ENCODE measurements at regions not wholly inside any gene's neighbourhood (a gene's known extent, or its start where the extent isn't known, plus 50 kb on each side); places are given as distances from the start of the nearest gene placed in this dataset.

DNA sequence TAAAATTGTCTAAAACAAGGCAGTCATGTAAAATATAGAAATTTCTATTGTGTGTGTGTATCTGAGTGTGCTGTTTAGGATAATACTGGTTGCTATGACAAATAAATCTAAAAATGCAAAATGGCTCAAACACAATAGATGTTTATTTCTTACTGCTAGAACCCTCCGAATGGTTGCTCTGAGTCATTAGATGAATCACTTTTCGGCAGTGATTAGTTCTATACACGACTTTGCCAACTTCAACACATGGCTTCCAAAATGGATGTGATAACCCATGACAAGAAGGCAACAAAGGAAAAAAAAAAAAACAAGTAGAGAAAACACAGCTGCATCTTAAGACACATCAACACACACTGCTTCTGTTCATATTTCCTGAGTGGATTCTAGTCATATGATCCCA lies 729.2 kb downstream of the AACS start:
- Mint-ChIP-seq H3K27ac (no peak overlapping the region), H3K27me3 (ENCODE audit: insufficient read depth, low read depth, poor library complexity) (peaks cover 2% of the 10 kb centered on the region)

More for the DNA sequence above, 729.2 kb downstream of the AACS start:
- H3K27me3 ChIP-seq (ENCODE audit: insufficient read depth), result no peaks in the 10 kb centered on the region
- TF ChIP-seq ZNF114 (CRISPR knock-in tag; IDR thresholded peaks at IDR 0.05) (no peak), EZH2 (IDR thresholded peaks at IDR 0.05; ENCODE audit: low read depth, unreplicated experiment) (no peak), NANOG (IDR thresholded peaks at IDR 0.05; ENCODE audit: borderline replicate concordance) (no peak), STAT1 (IDR thresholded peaks at IDR 0.05; ENCODE audit: unreplicated experiment) (no peak), ZNF331 (CRISPR knock-in tag; IDR thresholded peaks at IDR 0.05; ENCODE audit: low read depth) (no peak), EZH2phosphoT487 (IDR thresholded peaks at IDR 0.05; ENCODE audit: unreplicated experiment) (no peak)
- TF ChIP-seq, protein P1, sequence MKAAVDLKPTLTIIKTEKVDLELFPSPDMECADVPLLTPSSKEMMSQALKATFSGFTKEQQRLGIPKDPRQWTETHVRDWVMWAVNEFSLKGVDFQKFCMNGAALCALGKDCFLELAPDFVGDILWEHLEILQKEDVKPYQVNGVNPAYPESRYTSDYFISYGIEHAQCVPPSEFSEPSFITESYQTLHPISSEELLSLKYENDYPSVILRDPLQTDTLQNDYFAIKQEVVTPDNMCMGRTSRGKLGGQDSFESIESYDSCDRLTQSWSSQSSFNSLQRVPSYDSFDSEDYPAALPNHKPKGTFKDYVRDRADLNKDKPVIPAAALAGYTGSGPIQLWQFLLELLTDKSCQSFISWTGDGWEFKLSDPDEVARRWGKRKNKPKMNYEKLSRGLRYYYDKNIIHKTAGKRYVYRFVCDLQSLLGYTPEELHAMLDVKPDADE (IDR thresholded peaks at IDR 0.05), result no peak
- TF ChIP-seq, protein P2, sequence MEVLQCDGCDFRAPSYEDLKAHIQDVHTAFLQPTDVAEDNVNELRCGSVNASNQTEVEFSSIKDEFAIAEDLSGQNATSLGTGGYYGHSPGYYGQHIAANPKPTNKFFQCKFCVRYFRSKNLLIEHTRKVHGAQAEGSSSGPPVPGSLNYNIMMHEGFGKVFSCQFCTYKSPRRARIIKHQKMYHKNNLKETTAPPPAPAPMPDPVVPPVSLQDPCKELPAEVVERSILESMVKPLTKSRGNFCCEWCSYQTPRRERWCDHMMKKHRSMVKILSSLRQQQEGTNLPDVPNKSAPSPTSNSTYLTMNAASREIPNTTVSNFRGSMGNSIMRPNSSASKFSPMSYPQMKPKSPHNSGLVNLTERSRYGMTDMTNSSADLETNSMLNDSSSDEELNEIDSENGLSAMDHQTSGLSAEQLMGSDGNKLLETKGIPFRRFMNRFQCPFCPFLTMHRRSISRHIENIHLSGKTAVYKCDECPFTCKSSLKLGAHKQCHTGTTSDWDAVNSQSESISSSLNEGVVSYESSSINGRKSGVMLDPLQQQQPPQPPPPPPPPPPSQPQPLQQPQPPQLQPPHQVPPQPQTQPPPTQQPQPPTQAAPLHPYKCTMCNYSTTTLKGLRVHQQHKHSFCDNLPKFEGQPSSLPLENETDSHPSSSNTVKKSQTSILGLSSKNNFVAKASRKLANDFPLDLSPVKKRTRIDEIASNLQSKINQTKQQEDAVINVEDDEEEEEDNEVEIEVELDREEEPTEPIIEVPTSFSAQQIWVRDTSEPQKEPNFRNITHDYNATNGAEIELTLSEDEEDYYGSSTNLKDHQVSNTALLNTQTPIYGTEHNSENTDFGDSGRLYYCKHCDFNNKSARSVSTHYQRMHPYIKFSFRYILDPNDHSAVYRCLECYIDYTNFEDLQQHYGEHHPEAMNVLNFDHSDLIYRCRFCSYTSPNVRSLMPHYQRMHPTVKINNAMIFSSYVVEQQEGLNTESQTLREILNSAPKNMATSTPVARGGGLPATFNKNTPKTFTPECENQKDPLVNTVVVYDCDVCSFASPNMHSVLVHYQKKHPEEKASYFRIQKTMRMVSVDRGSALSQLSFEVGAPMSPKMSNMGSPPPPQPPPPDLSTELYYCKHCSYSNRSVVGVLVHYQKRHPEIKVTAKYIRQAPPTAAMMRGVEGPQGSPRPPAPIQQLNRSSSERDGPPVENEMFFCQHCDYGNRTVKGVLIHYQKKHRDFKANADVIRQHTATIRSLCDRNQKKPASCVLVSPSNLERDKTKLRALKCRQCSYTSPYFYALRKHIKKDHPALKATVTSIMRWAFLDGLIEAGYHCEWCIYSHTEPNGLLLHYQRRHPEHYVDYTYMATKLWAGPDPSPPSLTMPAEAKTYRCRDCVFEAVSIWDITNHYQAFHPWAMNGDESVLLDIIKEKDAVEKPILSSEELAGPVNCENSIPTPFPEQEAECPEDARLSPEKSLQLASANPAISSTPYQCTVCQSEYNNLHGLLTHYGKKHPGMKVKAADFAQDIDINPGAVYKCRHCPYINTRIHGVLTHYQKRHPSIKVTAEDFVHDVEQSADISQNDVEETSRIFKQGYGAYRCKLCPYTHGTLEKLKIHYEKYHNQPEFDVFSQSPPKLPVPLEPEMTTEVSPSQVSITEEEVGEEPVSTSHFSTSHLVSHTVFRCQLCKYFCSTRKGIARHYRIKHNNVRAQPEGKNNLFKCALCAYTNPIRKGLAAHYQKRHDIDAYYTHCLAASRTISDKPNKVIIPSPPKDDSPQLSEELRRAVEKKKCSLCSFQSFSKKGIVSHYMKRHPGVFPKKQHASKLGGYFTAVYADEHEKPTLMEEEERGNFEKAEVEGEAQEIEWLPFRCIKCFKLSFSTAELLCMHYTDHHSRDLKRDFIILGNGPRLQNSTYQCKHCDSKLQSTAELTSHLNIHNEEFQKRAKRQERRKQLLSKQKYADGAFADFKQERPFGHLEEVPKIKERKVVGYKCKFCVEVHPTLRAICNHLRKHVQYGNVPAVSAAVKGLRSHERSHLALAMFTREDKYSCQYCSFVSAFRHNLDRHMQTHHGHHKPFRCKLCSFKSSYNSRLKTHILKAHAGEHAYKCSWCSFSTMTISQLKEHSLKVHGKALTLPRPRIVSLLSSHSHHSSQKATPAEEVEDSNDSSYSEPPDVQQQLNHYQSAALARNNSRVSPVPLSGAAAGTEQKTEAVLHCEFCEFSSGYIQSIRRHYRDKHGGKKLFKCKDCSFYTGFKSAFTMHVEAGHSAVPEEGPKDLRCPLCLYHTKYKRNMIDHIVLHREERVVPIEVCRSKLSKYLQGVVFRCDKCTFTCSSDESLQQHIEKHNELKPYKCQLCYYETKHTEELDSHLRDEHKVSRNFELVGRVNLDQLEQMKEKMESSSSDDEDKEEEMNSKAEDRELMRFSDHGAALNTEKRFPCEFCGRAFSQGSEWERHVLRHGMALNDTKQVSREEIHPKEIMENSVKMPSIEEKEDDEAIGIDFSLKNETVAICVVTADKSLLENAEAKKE (CRISPR knock-in tag; IDR thresholded peaks at IDR 0.05), result no peak
- no peak for ATAC-seq
- H3K4me2 ChIP-seq, result no peak overlapping the region
- no peaks in the 10 kb centered on the region for H3K4me1 ChIP-seq (ENCODE audit: insufficient read depth)
- H3K36me3 ChIP-seq (ENCODE audit: insufficient read depth), result 0 out of 2 replicates have a peak, but pooled peaks cover 4% of the 10 kb centered on the region
- H2AFZ ChIP-seq, result no peak overlapping the region
- no peak overlapping the region for H3K27ac ChIP-seq (ENCODE audit: low read depth)
- peaks cover 15% of the 10 kb centered on the region for H3K36me3 Mint-ChIP-seq (ENCODE audit: low read depth)
- H3K9me3 Mint-ChIP-seq, result peaks cover 95% of the 10 kb centered on the region
- H3K4me3 Mint-ChIP-seq, result no peak overlapping the region
- no peaks in the 10 kb centered on the region for H3K79me2 ChIP-seq (replicated peaks; ENCODE audit: insufficient read depth)
- H3K4me1 Mint-ChIP-seq, result no peaks in the 10 kb centered on the region
- DNase-seq (ENCODE audit: low spot score), result no peak
- no peak overlapping the region for H3K4me3 ChIP-seq
- no peaks in the 10 kb centered on the region for H3K9me2 ChIP-seq (ENCODE audit: insufficient read depth)
- H3F3A ChIP-seq (replicated peaks; ENCODE audit: low read depth), result no peaks in the 10 kb centered on the region
- H4K20me1 ChIP-seq (replicated peaks; ENCODE audit: insufficient read depth), result no peaks in the 10 kb centered on the region
